Activated T-cell treated with anti-CD3 and anti-CD28 coated beads, Interleukin-2, amount 50 U/mL, for 72 hours (primary cell): ENCODE measurements at regions not wholly inside any gene's neighbourhood (a gene's known extent, or its start where the extent isn't known, plus 50 kb on each side); places are given as distances from the start of the nearest gene placed in this dataset.

Experiments
- ATAC-seq, 2 donors: fragments of 150-1000 bp; cut with Tn5 transposase; replicated peaks in 1 of 2; 2 replicates each; pipeline ENCODE4 v1.10.0; 2021; ENCODE audit warnings: moderate library complexity in 2 of 2, mild to moderate bottlenecking in 1 of 2
- DNase-seq, 2 donors: peaks; one replicate each; pipeline ENCODE4 v3.0.0; 2021 to 2022; ENCODE audit warnings: mixed read lengths in 1 of 2
- H3K27ac Mint-ChIP-seq: one replicate; pipeline ENCODE4 v1.8.0; 2022; ENCODE audit warnings: mild to moderate bottlenecking, moderate library complexity, mixed read lengths
- H3K27me3 Mint-ChIP-seq: one replicate; pipeline ENCODE4 v1.8.0; 2022; ENCODE audit warnings: low read depth, mixed read lengths
- H3K36me3 Mint-ChIP-seq, 2 donors: one replicate each; pipeline ENCODE4 v1.8.0; 2022; ENCODE audit warnings: mixed read lengths in 2 of 2, mild to moderate bottlenecking in 1 of 2; ENCODE audit not compliant: insufficient read depth in 2 of 2
- H3K4me1 Mint-ChIP-seq: one replicate; pipeline ENCODE4 v1.8.0; 2022; ENCODE audit warnings: low read depth, mixed read lengths
- H3K4me3 Mint-ChIP-seq, 2 donors: one replicate each; pipeline ENCODE4 v1.8.0; 2022; ENCODE audit warnings: mild to moderate bottlenecking in 2 of 2, mixed read lengths in 2 of 2, moderate library complexity in 2 of 2
- H3K9me3 Mint-ChIP-seq, 2 donors: one replicate each; pipeline ENCODE4 v1.8.0; 2022; ENCODE audit warnings: mixed read lengths in 2 of 2

DNA sequence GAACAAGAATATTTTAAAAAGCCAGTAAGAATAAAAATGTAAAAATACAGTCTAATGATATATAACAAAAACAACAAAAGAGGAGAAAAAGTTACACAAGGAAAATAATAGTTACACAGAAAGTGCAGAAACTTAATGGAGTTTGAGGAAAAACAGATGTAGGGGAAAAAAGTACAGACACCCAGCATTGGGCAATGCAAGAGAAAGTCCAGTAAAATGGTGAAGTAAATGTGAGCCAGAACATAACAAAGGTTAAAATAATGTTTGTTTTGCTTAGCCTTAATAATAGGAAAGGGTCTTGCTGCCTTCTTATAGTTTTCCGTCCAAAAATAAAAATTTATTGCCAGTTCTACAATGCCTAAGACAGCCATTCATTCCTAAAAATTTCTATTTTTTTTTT lies 364.2 kb downstream of the NNT start:
- Mint-ChIP-seq H3K36me3 (no peaks in the 10 kb centered on the region), H3K27me3 (no peaks in the 10 kb centered on the region), H3K9me3 (peaks cover 11 to 16% of the 10 kb centered on the region in 2 donors), H3K27ac (no peak overlapping the region), H3K4me3 (no peak overlapping the region), H3K4me1 (no peaks in the 10 kb centered on the region)
- ATAC-seq (no peak), DNase-seq (no peak)

DNA sequence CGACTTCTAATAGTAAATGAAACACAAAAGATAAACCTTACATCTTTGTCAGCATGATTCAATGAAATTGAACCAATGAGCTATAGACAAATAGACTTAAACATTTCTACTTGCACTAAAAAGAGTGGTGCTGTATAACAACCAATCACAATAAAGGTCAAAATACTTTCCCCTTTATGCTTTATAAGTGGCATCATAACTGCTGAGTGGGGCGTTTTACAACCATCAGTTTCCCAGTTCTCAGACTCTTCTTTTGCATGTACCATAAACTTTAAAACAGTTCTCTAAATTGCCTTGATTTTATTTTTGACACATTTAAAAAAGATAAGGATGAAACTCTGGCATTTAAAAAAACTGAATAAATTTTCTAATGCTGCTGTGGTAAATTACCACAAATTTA lies 356.2 kb downstream of the NNT start:
- Mint-ChIP-seq H3K4me1 (no peaks in the 10 kb centered on the region), H3K36me3 (no peaks in the 10 kb centered on the region), H3K4me3 (no peak overlapping the region), H3K27ac (no peak overlapping the region), H3K9me3 (peaks cover 15 to 18% of the 10 kb centered on the region in 2 donors), H3K27me3 (no peaks in the 10 kb centered on the region)
- DNase-seq = no peak
- ATAC-seq = no peak

DNA sequence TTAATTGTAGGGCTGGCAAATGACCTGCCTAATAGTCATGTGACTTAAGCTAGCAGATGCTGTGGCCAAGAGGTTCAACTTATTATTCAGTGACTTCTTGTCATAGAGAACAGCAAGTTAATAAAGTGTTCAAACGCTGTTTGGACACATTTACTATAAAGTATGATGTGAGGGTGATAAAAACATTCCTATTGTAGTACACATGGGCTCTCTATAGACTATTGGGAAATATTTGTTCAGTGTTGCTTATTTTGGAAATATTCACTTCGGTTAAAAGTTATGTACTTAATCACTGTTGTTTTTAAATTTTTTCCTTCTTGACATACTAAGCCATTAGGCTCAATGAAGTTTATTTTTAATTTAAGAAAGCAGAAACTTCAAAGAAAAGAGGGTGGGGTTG lies 345.0 kb downstream of the NNT start:
- H3K27ac Mint-ChIP-seq = no peak overlapping the region
- ATAC-seq (no peak), DNase-seq (no peak)
- H3K27me3 Mint-ChIP-seq = no peaks in the 10 kb centered on the region
- H3K4me3 Mint-ChIP-seq = no peak overlapping the region
- no peaks in the 10 kb centered on the region for H3K4me1 Mint-ChIP-seq
- peaks cover 6% of the 10 kb centered on the region in 2 donors for H3K9me3 Mint-ChIP-seq
- H3K36me3 Mint-ChIP-seq = no peaks in the 10 kb centered on the region

DNA sequence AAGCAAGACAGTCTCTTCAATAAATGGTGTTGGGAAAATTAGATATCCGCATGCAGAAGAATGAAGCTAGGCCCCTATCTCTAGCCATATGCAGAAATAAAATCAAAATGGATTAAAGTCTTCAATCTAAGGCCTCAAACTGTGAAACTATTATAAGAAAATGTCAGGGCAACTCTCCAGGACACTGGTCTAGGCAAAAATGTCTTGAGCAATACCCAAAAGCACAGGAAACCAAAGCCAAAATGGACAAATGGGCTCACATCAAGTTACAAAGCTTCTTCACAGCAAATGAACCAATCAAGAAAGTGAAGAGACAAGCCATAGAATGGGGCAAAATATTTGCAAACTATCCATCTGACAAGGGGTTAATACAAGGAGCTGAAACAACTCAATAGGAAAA lies 338.8 kb downstream of the NNT start:
- no peak for ATAC-seq
- Mint-ChIP-seq H3K27me3 (no peaks in the 10 kb centered on the region), H3K4me1 (no peaks in the 10 kb centered on the region), H3K27ac (no peak overlapping the region), H3K36me3 (peaks cover 0 to 1% of the 10 kb centered on the region in 2 donors), H3K4me3 (no peak overlapping the region), H3K9me3 (peaks cover 11% of the 10 kb centered on the region in 2 donors)
- no peak for DNase-seq

DNA sequence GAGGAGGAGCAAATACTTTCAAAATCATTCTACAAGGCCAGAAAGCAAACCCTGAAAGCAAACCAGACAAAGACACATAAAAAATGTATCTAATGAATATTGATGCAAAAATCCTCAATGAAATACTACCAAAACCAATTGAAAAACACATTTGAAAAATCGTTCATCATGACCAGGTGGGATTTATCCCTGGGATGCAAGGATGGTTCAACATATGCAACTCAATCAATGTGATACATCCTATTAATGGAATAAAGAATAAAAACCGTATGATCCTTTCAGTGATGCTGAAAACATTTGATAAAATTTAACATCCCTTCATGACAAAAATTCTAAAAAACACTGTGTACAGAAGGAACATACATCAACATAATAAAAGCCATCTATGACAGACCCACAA lies 337.6 kb downstream of the NNT start:
- Mint-ChIP-seq H3K36me3 (peaks cover 0 to 1% of the 10 kb centered on the region in 2 donors), H3K4me3 (no peak overlapping the region), H3K27ac (no peak overlapping the region), H3K9me3 (peaks cover 11 to 12% of the 10 kb centered on the region in 2 donors), H3K27me3 (no peaks in the 10 kb centered on the region), H3K4me1 (no peaks in the 10 kb centered on the region)
- ATAC-seq = no peak
- DNase-seq = no peak

- ATAC-seq = no peak
- H3K4me3 Mint-ChIP-seq = no peak overlapping the region
- no peaks in the 10 kb centered on the region for H3K27me3 Mint-ChIP-seq
- peaks cover 0 to 1% of the 10 kb centered on the region in 2 donors for H3K9me3 Mint-ChIP-seq
- no peak for DNase-seq
- no peaks in the 10 kb centered on the region for H3K4me1 Mint-ChIP-seq
- no peak overlapping the region for H3K27ac Mint-ChIP-seq
- no peaks in the 10 kb centered on the region for H3K36me3 Mint-ChIP-seq
These were observed 323.9 kb downstream of the NNT start for GRCh38 chr5:43926923-43927322.

DNA sequence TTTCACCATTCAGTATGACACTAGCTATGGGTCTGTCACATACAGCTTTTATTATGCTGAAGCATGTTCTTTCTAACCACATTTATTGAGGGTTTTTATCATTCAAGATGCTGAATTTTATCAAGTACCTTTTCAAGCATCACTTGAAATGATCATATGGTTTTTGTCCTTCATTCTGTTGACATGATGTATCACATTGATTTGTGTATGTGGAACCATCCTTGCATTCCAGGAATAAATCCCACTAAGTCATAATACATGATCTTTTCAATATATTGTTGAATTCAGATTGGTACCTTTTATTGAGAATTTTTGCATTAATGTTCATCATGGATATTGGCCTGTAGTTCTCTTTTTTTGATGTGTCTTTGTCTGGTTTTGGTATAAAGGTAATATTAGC lies 317.4 kb downstream of the NNT start:
- H3K27ac Mint-ChIP-seq = no peak overlapping the region
- H3K4me3 Mint-ChIP-seq = no peak overlapping the region
- H3K9me3 Mint-ChIP-seq = no peaks in the 10 kb centered on the region
- H3K4me1 Mint-ChIP-seq = no peaks in the 10 kb centered on the region
- ATAC-seq (no peak), DNase-seq (no peak)
- H3K36me3 Mint-ChIP-seq = no peaks in the 10 kb centered on the region
- no peaks in the 10 kb centered on the region for H3K27me3 Mint-ChIP-seq

DNA sequence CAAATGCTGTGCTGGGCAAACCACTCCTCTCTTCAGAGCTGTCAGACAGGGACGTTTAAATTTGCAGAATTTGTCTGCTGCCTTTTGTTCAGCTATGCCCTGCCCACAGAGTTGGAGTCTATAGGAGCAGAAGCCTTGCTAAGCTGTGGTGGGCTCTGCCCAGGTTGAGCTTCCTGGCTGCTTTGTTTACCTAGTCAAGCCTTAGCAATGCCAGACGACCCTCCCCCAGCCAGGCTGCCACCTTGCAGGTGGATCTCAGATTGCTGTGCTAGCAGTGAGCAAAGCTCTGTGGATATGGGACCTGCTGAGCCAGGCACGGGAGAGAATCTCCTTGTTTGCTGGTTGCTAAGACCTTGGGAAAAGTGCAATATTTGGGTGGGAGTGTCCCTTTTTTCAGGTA lies 314.9 kb downstream of the NNT start:
- no peaks in the 10 kb centered on the region for H3K9me3 Mint-ChIP-seq
- no peak overlapping the region for H3K4me3 Mint-ChIP-seq
- no peak for DNase-seq
- ATAC-seq = no peak
- no peaks in the 10 kb centered on the region for H3K27me3 Mint-ChIP-seq
- no peak overlapping the region for H3K27ac Mint-ChIP-seq
- no peaks in the 10 kb centered on the region for H3K4me1 Mint-ChIP-seq
- no peaks in the 10 kb centered on the region for H3K36me3 Mint-ChIP-seq

GRCh38 chr5:43903129-43903528 lies 300.1 kb downstream of the NNT start:
- H3K4me3 Mint-ChIP-seq = no peak overlapping the region

DNA sequence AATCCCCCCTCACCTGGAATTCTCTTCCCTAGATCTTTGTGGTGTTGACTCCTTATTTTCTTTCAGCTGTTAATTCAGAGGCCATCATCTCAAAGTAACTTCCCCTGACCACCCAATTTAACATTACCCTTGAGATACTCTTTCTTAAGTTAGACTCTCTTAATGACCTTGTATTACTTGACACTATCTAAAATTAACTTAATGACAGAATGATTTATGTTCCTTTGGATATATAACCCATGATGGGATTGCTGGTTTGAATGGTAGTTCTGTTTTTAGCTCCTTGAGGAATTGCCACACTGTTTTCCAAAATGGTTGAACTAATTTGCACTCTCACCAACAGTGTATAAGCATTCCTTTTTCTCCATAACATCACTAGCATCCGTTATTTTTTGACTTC lies 298.0 kb downstream of the NNT start:
- peaks cover 0 to 2% of the 10 kb centered on the region in 2 donors for H3K9me3 Mint-ChIP-seq
- H3K36me3 Mint-ChIP-seq = no peaks in the 10 kb centered on the region
- no peaks in the 10 kb centered on the region for H3K4me1 Mint-ChIP-seq
- no peak overlapping the region for H3K4me3 Mint-ChIP-seq
- H3K27me3 Mint-ChIP-seq = no peaks in the 10 kb centered on the region
- ATAC-seq (no peak), DNase-seq (no peak)
- no peak overlapping the region for H3K27ac Mint-ChIP-seq

More at GRCh38 chr5:43903129-43903528, 300.1 kb downstream of the NNT start:
- no peaks in the 10 kb centered on the region for H3K27me3 Mint-ChIP-seq
- ATAC-seq = no peak
- H3K27ac Mint-ChIP-seq = no peak overlapping the region
- peaks cover 2% of the 10 kb centered on the region in 2 donors for H3K9me3 Mint-ChIP-seq
- DNase-seq = no peak
- H3K36me3 Mint-ChIP-seq = no peaks in the 10 kb centered on the region
- H3K4me1 Mint-ChIP-seq = no peaks in the 10 kb centered on the region

- H3K27me3 Mint-ChIP-seq = no peaks in the 10 kb centered on the region
- DNase-seq (no peak), ATAC-seq (no peak)
- H3K9me3 Mint-ChIP-seq = peaks cover 0 to 5% of the 10 kb centered on the region in 2 donors
- H3K4me3 Mint-ChIP-seq = no peak overlapping the region
- no peak overlapping the region for H3K27ac Mint-ChIP-seq
- no peaks in the 10 kb centered on the region for H3K4me1 Mint-ChIP-seq
- no peaks in the 10 kb centered on the region for H3K36me3 Mint-ChIP-seq
These were observed 292.9 kb downstream of the NNT start for GRCh38 chr5:43895876-43896275.

DNA sequence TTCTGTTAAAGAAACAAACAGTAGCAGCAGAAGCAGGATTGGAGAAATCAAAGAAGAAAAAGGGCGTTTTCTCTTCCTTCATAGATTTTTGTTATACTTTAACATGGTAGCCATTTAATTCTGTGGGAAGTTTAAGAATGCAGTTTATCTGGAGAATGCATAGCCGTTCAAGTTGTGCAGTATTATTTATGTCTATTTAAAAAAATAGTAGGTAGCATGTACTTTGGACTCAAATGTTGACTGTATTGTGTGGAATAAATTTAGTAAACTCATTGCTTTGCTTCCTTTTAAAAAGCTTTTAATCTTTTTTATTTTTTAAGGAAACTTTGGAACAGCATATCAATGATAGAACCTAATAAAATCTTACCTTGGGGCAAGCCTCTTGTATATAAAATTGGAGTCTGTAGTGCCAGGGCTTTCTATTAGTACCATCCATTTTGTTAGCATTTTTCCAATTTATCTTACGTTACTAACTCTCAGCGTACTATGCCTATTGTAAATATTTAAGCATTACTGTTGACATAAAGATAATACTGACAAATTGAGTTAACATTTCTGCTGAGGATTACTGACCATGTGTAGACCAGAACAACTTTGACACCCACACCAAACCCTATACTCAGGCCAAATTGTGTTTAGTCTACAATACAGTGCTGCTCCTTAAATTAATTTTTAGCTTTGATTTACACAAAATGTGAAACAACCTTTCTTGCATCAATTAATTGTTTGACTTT lies 291.1 kb downstream of the NNT start:
- ATAC-seq (no peak), DNase-seq (no peak)
- Mint-ChIP-seq H3K27me3 (no peaks in the 10 kb centered on the region), H3K36me3 (no peaks in the 10 kb centered on the region), H3K4me1 (no peaks in the 10 kb centered on the region), H3K27ac (no peak overlapping the region), H3K4me3 (no peak overlapping the region), H3K9me3 (peaks cover 0 to 3% of the 10 kb centered on the region in 2 donors)

GRCh38 chr5:43891112-43891511 lies 288.1 kb downstream of the NNT start:
- H3K27ac Mint-ChIP-seq = no peak overlapping the region
- ATAC-seq (no peak), DNase-seq (no peak)
- no peaks in the 10 kb centered on the region for H3K36me3 Mint-ChIP-seq
- H3K4me3 Mint-ChIP-seq = no peak overlapping the region
- no peaks in the 10 kb centered on the region for H3K27me3 Mint-ChIP-seq
- H3K9me3 Mint-ChIP-seq = peaks cover 0 to 2% of the 10 kb centered on the region in 2 donors
- H3K4me1 Mint-ChIP-seq = no peaks in the 10 kb centered on the region

DNA sequence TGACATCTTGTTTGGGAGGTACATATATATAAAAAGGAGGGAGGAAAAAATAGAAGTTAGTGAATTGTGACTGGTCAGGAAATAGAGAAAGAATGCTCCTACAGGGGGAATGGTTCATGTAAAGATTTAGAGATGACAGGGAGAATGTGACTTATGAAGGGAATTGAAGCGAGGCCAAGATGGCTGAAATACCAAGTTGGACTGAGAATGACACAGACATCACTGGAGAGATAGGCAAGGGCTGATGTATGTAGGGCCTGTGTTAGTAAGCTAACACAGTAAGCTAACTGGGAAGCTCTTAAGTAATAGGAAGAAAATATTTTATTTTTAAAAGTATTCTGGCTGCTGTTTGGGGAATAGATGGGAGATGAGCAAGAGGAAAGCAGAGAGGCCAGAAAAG lies 286.3 kb downstream of the NNT start:
- no peak overlapping the region for H3K4me3 Mint-ChIP-seq
- DNase-seq (no peak), ATAC-seq (no peak)
- no peaks in the 10 kb centered on the region for H3K4me1 Mint-ChIP-seq
- no peak overlapping the region for H3K27ac Mint-ChIP-seq
- no peaks in the 10 kb centered on the region for H3K27me3 Mint-ChIP-seq
- no peaks in the 10 kb centered on the region for H3K9me3 Mint-ChIP-seq
- no peaks in the 10 kb centered on the region for H3K36me3 Mint-ChIP-seq
